GM13976 (cell line): ENCODE measurements at regions not wholly inside any gene's neighbourhood (a gene's known extent, or its start where the extent isn't known, plus 50 kb on each side); places are given as distances from the start of the nearest gene placed in this dataset.

ENCODE experiments used
- DNase-seq: peaks from one replicate; pipeline ENCODE4 v3.0.0; 2012; ENCODE audit warnings: low spot score
- in situ Hi-C: fragments of 300-500 bp; cut with MboI; formaldehyde crosslinking; loops from one replicate; pipeline ENCODE4 v1.12.0; 2022; ENCODE audit warnings: low sequenced_read_pairs, mixed read lengths, inconsistent platforms; ENCODE audit not compliant: unreplicated experiment
- TF ChIP-seq, protein P1 (sequence below): IDR thresholded peaks from 2 replicates; pipeline ENCODE4 v1.5.1; 2012; ENCODE audit warnings: borderline replicate concordance, mild to moderate bottlenecking; ENCODE audit not compliant: insufficient read depth; ENCODE audit errors: extremely low read depth, missing control alignments, control extremely low read depth

GRCh38 chr13:79772811-79773210, 291.9 kb downstream of the NDFIP2 start:
- TF ChIP-seq, protein P1, sequence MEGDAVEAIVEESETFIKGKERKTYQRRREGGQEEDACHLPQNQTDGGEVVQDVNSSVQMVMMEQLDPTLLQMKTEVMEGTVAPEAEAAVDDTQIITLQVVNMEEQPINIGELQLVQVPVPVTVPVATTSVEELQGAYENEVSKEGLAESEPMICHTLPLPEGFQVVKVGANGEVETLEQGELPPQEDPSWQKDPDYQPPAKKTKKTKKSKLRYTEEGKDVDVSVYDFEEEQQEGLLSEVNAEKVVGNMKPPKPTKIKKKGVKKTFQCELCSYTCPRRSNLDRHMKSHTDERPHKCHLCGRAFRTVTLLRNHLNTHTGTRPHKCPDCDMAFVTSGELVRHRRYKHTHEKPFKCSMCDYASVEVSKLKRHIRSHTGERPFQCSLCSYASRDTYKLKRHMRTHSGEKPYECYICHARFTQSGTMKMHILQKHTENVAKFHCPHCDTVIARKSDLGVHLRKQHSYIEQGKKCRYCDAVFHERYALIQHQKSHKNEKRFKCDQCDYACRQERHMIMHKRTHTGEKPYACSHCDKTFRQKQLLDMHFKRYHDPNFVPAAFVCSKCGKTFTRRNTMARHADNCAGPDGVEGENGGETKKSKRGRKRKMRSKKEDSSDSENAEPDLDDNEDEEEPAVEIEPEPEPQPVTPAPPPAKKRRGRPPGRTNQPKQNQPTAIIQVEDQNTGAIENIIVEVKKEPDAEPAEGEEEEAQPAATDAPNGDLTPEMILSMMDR = no peak
- in situ Hi-C loops = no loop called here
- no peak for DNase-seq

- DNase-seq = no peak
- TF ChIP-seq, protein P1 = no peak
- in situ Hi-C loops = no loop called here
Observed at GRCh38 chr13:79771493-79771892, 290.5 kb downstream of the NDFIP2 start.

DNA sequence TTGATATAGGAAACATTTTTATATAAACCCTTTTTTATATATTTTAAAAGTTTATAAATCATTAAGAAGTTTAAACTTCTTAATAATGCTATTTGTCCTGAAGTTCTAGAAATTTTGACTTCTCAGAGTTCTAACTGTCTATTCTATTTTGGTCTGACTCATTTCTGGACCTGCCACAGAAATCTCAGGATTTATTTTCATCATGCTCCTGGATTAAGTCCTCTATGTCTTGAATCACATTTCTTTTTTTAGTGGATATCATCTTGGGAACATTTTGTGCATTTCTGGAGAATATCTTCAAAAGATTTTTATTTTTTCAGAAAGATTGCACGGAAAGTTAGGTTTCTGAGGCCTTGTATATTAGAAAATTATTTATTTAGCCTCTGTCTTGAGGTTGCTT, 289.1 kb downstream of the NDFIP2 start:
- in situ Hi-C loops = no loop called here
- TF ChIP-seq, protein P1 = no peak
- no peak for DNase-seq

DNA sequence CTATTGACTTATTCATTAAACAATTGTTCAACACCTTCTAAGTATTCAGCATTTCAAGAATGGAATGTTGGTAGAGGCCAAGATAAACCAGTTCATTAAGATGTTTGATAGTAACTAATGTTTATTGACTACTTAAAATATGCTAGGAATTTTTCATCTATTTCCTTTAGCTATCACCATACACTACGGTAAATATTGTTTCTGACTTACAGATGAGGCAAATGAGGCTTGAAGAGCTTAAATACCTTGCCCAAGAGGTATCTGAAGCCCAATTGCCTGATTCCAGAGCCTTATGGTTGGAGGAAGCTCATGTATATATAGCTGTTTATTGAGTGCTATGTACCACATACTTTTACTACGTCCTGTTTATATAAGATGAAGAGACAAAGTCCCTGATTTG, 286.2 kb downstream of the NDFIP2 start:
- TF ChIP-seq, protein P1 = no peak
- in situ Hi-C loops = no loop called here
- no peak for DNase-seq

DNA sequence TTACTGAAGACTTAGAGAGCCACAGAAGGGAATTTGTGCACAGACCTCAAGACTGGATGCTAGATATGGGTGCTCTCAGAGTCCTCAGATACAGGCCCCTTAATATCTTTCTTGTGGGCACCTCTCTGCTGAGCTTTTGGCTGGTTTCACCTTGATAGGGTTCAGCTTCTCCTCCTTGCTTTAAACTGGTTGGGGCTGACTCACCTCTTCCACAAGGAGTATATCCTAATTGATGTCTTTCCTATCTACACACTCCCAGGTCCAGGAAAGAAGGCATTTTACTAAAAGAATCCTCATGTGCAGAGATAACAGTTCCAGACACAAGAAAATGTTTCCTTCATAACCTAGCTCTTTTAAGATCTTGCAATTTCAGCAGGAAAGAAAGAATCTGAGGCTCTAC, 284.4 kb downstream of the NDFIP2 start:
- in situ Hi-C loops = no loop called here
- DNase-seq = no peak
- TF ChIP-seq, protein P1 = no peak

DNA sequence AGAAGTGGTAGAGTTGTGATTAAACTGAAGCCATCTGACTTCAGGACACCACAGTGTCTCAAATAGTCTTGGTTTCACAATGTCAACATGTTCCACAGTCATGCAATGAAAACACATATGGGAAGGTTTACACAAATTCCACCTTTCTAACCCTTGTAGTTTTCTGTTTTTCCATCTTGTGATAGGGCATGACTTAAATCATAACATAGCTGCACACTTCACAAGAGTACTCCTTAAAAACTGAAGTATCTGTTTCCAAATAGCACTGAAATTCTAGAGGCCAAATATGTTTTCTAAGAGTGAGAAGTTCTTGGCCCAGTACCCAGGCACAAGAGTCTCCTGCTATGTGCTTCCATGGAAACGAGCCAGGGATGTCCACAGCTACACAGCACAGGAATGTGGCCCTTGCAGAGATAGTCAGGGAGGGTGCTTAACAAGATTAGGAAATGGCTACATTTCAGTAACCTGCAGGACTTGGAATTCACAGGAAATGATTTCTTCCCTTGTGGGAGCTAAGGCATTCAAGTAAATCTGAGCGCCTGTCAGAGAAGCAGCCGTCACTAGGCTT, 269.1 kb downstream of the NDFIP2 start:
- TF ChIP-seq, protein P1 = no peak
- in situ Hi-C loops = no loop called here
- DNase-seq = no peak

DNA sequence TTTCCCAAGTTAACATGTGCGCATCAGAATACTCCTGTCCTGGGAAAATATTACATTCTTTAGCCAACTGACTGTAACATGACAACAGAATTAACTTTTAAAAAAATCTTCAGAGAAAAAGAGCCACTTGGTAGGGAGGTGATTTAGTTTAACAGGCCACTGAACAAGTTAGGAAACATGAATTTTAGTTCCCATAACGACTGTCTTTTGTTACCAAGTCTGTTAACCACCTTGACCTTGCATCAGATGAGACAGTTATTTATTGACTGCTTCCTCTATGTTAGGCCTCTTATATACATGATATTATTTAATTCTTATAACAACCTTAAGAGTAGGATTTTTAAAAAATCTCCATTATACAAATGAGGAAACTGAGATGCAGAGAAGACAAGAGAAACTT, 268.6 kb downstream of the NDFIP2 start:
- TF ChIP-seq, protein P1 = no peak
- DNase-seq = no peak
- in situ Hi-C loops = no loop called here
